HFFc6 (cell line): ENCODE measurements at regions not wholly inside any gene's neighbourhood (a gene's known extent, or its start where the extent isn't known, plus 50 kb on each side); places are given as distances from the start of the nearest gene placed in this dataset.

ENCODE experiments used
- DNase-seq: peaks from one replicate; pipeline ENCODE4 v3.0.0-alpha.2; 2018
- H3K27ac Mint-ChIP-seq: 2 replicates; pipeline ENCODE4 v1.8.0; 2020; ENCODE audit warnings: mild to moderate bottlenecking, mixed read lengths
- H3K27me3 Mint-ChIP-seq: 2 replicates; pipeline ENCODE4 v1.8.0; 2021; ENCODE audit warnings: mild to moderate bottlenecking, moderate library complexity, mixed read lengths; ENCODE audit not compliant: insufficient read depth
- H3K36me3 Mint-ChIP-seq: 2 replicates; pipeline ENCODE4 v1.8.0; 2021; ENCODE audit warnings: low read depth, mixed read lengths
- H3K4me1 Mint-ChIP-seq: 2 replicates; pipeline ENCODE4 v1.8.0; 2020; ENCODE audit warnings: low read depth, mixed read lengths
- H3K4me3 Mint-ChIP-seq: 2 replicates; pipeline ENCODE4 v1.8.0; 2020; ENCODE audit warnings: mild to moderate bottlenecking, moderate library complexity, mixed read lengths
- H3K9me3 Mint-ChIP-seq: 2 replicates; pipeline ENCODE4 v1.8.0; 2020; ENCODE audit warnings: mild to moderate bottlenecking, mixed read lengths
- TF ChIP-seq, protein P1 (sequence below): fragments of 200-600 bp; sonication (generic); IDR thresholded peaks from 2 replicates; pipeline ENCODE4 v1.5.0; 2021; ENCODE audit warnings: antibody characterized with exemption, mild to moderate bottlenecking

DNA sequence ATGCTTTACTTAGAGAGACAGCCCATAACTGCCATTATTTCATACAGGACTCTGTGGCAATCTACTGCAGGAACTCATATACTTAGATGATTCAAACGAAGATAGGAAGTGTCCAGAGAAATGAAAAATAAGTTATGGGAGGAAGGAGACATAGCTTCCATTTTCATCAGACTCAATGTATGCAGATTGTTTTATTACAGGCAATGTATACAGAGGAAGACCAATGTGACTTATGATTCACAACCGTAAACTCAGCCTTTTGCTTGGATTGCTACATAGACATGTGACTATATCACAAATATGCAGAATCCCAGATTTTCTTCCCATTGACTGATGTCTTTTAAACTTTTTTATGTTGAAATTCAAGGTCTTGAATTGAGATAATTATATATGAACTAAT is 793.4 kb downstream of the SATB2 start:
- Mint-ChIP-seq H3K36me3 (no peaks in the 10 kb centered on the region), H3K4me3 (no peak overlapping the region)
- TF ChIP-seq, protein P1, sequence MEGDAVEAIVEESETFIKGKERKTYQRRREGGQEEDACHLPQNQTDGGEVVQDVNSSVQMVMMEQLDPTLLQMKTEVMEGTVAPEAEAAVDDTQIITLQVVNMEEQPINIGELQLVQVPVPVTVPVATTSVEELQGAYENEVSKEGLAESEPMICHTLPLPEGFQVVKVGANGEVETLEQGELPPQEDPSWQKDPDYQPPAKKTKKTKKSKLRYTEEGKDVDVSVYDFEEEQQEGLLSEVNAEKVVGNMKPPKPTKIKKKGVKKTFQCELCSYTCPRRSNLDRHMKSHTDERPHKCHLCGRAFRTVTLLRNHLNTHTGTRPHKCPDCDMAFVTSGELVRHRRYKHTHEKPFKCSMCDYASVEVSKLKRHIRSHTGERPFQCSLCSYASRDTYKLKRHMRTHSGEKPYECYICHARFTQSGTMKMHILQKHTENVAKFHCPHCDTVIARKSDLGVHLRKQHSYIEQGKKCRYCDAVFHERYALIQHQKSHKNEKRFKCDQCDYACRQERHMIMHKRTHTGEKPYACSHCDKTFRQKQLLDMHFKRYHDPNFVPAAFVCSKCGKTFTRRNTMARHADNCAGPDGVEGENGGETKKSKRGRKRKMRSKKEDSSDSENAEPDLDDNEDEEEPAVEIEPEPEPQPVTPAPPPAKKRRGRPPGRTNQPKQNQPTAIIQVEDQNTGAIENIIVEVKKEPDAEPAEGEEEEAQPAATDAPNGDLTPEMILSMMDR = no peak

DNA sequence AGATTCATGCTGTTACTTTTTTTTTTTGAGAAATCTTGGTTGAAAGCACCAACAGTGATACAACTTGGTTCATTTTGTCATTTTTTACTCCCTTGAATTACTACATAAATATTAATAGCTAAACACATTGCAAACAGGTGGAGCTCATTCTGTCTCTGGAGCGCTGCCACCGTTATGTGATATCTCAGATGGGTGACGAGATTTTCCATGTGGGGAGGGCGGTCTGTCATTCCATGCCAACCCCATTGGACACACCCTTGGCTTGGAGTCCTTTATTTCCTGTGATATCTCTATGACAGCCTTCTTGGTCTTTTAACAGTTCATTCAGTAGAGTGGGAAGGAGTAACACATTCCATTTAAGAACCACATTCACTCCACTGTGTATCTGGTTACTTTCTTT is 794.8 kb downstream of the SATB2 start:
- no peak for DNase-seq
- H3K4me3 Mint-ChIP-seq = no peak overlapping the region
- no peak overlapping the region for H3K27ac Mint-ChIP-seq
- peaks cover 19% of the 10 kb centered on the region for H3K9me3 Mint-ChIP-seq
- H3K27me3 Mint-ChIP-seq = no peaks in the 10 kb centered on the region
- H3K36me3 Mint-ChIP-seq = no peaks in the 10 kb centered on the region
- H3K4me1 Mint-ChIP-seq = no peaks in the 10 kb centered on the region
- TF ChIP-seq, protein P1 = no peak

More for the DNA sequence above, 793.4 kb downstream of the SATB2 start:
- Mint-ChIP-seq H3K27me3 (no peaks in the 10 kb centered on the region), H3K27ac (no peak overlapping the region), H3K4me1 (no peaks in the 10 kb centered on the region), H3K9me3 (peaks cover 26% of the 10 kb centered on the region)
- no peak for DNase-seq

DNA sequence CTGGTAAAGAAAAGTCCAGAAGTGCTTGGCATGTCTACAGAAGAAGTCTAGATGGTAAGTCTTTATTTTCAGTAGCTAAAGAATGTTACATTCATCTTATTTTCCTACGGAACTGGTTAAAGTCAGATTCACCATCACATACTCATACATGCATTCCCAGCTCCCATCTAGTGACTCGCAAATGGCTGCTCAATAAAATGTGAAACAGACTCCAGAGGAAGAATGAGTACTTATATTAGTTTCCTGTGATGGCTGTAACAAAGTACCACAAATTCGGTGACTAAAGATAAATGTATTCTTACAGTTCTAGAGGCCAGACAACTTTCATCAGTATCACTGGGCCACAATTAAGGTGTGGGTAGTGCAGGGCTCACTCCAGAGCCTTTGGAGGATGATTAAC is 797.2 kb downstream of the SATB2 start:
- H3K27me3 Mint-ChIP-seq = no peaks in the 10 kb centered on the region
- TF ChIP-seq, protein P1 = no peak

DNA sequence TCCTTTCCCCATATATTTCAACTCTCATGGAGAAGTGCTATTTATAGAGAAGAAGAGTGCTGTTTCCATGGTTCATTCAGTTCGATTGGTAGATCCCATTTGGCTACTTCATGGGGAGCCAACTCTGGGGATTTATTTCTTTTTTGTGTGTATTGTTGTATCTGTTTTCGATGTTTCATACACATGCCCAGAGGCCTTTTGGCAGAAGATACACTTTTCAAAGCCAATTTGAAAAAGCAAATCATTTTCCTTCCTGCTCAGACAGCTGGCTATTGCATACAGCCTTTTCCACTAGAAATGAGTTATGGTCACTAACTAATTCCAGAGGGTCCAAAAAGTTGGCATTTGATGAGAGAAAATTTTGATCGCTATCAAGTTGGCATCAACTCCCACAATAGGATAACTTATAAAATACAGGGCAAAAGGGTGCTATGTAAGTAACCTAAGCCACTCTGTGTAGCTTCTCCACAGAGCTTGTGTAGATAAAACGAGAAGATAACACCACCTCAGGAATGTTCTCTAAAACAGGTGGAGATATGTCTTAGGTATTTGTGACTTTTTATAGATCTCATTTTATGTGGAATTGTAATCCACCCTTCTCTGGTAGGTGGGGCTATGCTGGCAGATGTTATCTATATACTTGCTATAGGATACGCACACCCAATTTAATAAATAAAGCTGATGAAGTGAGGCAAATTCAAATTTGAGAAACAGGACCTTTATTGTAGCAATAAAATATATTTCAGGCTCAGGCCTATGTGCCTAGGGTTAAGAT is 798.5 kb downstream of the SATB2 start:
- peaks cover 6% of the 10 kb centered on the region for H3K9me3 Mint-ChIP-seq
- H3K27ac Mint-ChIP-seq = no peak overlapping the region
- DNase-seq = no peak
- no peaks in the 10 kb centered on the region for H3K27me3 Mint-ChIP-seq
- H3K4me3 Mint-ChIP-seq = no peak overlapping the region
- no peaks in the 10 kb centered on the region for H3K36me3 Mint-ChIP-seq
- no peaks in the 10 kb centered on the region for H3K4me1 Mint-ChIP-seq
- TF ChIP-seq, protein P1 = no peak

More for the DNA sequence above, 797.2 kb downstream of the SATB2 start:
- Mint-ChIP-seq H3K36me3 (no peaks in the 10 kb centered on the region), H3K27ac (no peak overlapping the region), H3K9me3 (peaks cover 15% of the 10 kb centered on the region), H3K4me1 (no peaks in the 10 kb centered on the region), H3K4me3 (no peak overlapping the region)
- DNase-seq = no peak

DNA sequence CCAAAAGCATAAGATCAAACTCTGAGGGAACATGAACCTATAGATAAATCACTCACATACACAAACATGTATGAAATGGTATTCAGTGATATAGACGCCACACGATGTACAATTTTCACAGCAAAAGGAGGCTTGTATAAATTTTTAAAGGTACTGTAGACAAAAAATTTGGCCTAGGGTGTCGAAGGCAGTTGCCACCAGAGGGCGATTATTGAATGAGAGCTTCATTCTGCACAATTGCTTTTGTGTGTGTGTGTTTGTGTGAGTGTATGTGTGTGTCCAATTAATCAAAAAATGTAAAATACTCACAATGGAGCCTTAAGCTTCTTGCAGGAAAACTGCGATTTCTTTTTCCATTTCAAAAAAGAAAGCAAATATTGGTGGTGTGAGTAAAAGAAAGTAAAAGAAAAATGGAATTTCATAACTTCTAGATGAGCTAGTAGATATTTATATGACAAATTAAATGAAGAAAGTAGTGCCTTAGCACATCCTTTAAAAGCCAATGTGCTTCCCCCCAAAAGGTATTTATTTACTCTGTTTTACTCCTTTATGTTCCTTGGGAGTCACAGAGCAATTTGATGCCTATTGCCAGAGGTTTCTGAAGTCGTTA is 800.1 kb downstream of the SATB2 start:
- Mint-ChIP-seq H3K27ac (no peak overlapping the region), H3K27me3 (no peaks in the 10 kb centered on the region), H3K4me1 (no peaks in the 10 kb centered on the region), H3K4me3 (no peak overlapping the region), H3K36me3 (no peaks in the 10 kb centered on the region), H3K9me3 (peaks cover 4% of the 10 kb centered on the region; the same call in 1 of the 2 replicates)
- TF ChIP-seq, protein P1 = peak; percentile 69
- DNase-seq = no peak
